SW480 (cell line): ENCODE measurements at regions not wholly inside any gene's neighbourhood (a gene's known extent, or its start where the extent isn't known, plus 50 kb on each side); places are given as distances from the start of the nearest gene placed in this dataset.

Source experiments
- DNase-seq: peaks from one replicate; pipeline ENCODE4 v3.0.0-alpha.2; 2016; ENCODE audit warnings: low spot score

GRCh38 chr3:84074767-84075166 lies 884.0 kb upstream of the CADM2 start:
- DNase-seq = no peak

GRCh38 chr3:84077479-84077878 lies 881.3 kb upstream of the CADM2 start:
- no peak for DNase-seq

GRCh38 chr3:84082726-84083125 lies 876.1 kb upstream of the CADM2 start:
- no peak for DNase-seq

- DNase-seq = no peak
These were observed 865.9 kb upstream of the CADM2 start for GRCh38 chr3:84092907-84093306.

- no peak for DNase-seq
These were observed 862.6 kb upstream of the CADM2 start for GRCh38 chr3:84096188-84096587.

- DNase-seq = no peak
These were observed 857.9 kb upstream of the CADM2 start for GRCh38 chr3:84100861-84101260.

GRCh38 chr3:84108442-84108971 lies 850.3 kb upstream of the CADM2 start:
- peak; percentile 69 for DNase-seq

- DNase-seq = no peak
These were observed 848.9 kb upstream of the CADM2 start for GRCh38 chr3:84109911-84110310.

- no peak for DNase-seq
These were observed 848.0 kb upstream of the CADM2 start for GRCh38 chr3:84110787-84111186.

- no peak for DNase-seq
These were observed 833.5 kb upstream of the CADM2 start for GRCh38 chr3:84125201-84125721.

GRCh38 chr3:84125760-84126159 lies 833.0 kb upstream of the CADM2 start:
- DNase-seq = no peak

- DNase-seq = no peak
These were observed 832.6 kb upstream of the CADM2 start for GRCh38 chr3:84126160-84126559.

- DNase-seq = no peak
These were observed 830.8 kb upstream of the CADM2 start for GRCh38 chr3:84128024-84128423.

GRCh38 chr3:84136425-84136824 lies 822.4 kb upstream of the CADM2 start:
- DNase-seq = no peak

- DNase-seq = no peak
These were observed 818.2 kb upstream of the CADM2 start for GRCh38 chr3:84140631-84141030.

- DNase-seq = no peak
These were observed 817.2 kb upstream of the CADM2 start for GRCh38 chr3:84141571-84141970.

GRCh38 chr3:84165328-84165727 lies 793.5 kb upstream of the CADM2 start:
- DNase-seq = no peak

GRCh38 chr3:84175449-84175848 lies 783.3 kb upstream of the CADM2 start:
- no peak for DNase-seq

GRCh38 chr3:84184937-84185336 lies 773.9 kb upstream of the CADM2 start:
- DNase-seq = no peak

- no peak for DNase-seq
These were observed 764.8 kb upstream of the CADM2 start for GRCh38 chr3:84194029-84194428.

GRCh38 chr3:84209474-84209873 lies 749.3 kb upstream of the CADM2 start:
- DNase-seq = no peak

GRCh38 chr3:84223512-84223911 lies 735.3 kb upstream of the CADM2 start:
- DNase-seq = no peak

GRCh38 chr3:84224262-84224661 lies 734.5 kb upstream of the CADM2 start:
- no peak for DNase-seq

- DNase-seq = no peak
These were observed 722.5 kb upstream of the CADM2 start for GRCh38 chr3:84236261-84236660.

GRCh38 chr3:84245789-84246188 lies 713.0 kb upstream of the CADM2 start:
- no peak for DNase-seq
